CD4-positive, alpha-beta T cell treated with Interleukin-2 at 100 ng/mL for 4 hours (primary cell): ENCODE measurements at regions not wholly inside any gene's neighbourhood (a gene's known extent, or its start where the extent isn't known, plus 50 kb on each side); places are given as distances from the start of the nearest gene placed in this dataset.
"Not testable (repeated sequence)": the region's sequence is repeated elsewhere in the genome, so short reads cannot be mapped to it uniquely, and the experiment has no call there.

ENCODE experiments used
- DNase-seq: peaks from one replicate; pipeline ENCODE4 v3.0.0-alpha.2; 2020; ENCODE audit warnings: low spot score

GRCh38 chr12:34304001-34304400 lies 281.7 kb downstream of the ALG10 start:
- no peak for DNase-seq

GRCh38 chr12:34304546-34304945 lies 282.2 kb downstream of the ALG10 start:
- DNase-seq, result no peak

- no peak for DNase-seq
These were observed 282.9 kb downstream of the ALG10 start for GRCh38 chr12:34305176-34305575.

DNA sequence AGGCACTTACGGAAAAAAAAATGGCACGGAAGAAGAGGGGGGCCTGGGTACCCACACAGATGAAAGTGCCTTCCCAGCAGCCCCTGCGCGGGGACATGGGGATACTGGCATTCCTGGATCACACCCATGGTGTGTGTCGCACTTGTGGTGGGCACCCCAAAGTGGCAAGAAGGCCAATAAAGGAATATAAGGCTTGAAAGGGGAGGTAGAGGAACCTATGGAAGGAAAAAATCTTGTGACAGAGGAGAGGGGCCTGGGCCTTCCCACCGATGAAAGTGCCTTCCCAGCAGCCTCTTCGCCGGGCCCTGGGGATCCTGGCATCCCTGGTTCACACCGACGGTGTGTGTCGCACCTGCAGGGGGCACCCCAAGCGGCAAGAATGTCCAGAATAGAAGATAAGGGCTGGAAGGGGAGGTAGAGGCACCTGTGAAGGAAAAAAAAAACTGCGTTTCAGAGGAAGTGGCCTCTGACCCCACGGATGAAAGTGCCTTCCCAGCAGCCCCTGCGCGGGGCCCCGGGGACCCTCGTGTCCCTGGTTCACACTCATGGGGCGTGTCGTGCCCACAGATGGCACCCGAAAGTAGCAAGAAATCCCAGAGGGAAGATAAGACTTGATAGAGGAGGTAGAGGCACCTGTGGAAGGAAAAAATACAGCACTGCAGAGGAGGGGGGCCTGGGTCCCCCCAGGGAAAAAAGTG lies 284.0 kb downstream of the ALG10 start:
- DNase-seq, result no peak

DNA sequence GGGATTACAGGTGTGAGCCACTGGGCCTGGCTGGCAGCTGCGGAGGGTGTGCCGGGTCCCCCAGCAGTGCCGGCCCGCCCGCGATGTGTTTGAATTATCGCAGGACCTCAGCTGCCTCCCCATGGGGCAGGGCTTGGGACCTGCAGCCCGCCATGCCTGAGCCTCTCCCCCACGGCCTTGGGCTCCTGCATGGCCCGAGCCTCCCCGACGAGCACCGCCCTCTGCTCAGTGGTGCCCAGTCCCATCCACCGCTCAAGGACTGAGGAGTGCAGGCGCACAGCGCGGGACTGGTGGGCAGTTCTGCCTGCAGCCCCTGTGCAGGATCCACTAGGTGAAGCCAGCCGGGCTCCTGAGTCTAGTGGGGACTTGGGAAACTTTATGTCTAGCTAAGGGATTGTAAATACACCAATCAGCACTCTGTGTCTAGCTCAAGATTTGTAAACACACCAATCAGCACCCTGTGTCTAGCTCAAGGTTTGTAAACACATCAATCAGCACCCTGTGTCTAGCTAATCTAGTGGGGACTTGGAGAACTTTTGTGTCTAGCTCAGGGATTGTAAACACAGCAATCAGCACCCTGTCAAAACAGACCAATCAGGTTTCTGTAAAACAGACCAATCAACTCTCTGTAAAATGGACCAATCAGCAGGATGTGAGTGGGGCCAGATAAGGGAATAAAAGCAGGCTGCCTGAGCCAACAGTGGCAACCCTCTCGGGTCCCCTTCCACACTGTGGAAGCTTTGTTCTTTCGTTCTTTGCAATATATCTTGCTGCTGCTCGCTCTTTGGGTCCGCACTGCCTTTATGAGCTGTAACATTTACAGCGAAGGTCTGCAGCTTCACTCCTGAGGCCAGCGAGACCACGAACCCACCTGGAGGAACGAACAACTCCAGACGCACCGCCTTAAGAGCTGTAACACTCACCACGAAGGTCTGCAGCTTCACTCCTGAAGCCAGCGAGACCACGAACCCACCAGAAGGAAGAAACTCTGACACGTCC lies 287.8 kb downstream of the ALG10 start:
- DNase-seq, result not testable (repeated sequence)

GRCh38 chr12:34311337-34311736 lies 289.0 kb downstream of the ALG10 start:
- DNase-seq, result no peak

- no peak for DNase-seq
These were observed 305.4 kb downstream of the ALG10 start for GRCh38 chr12:34327671-34328070.

GRCh38 chr12:34333337-34333736 lies 311.0 kb downstream of the ALG10 start:
- DNase-seq, result no peak

- no peak for DNase-seq
These were observed 312.2 kb downstream of the ALG10 start for GRCh38 chr12:34334538-34334937.

- no peak for DNase-seq
These were observed 312.9 kb downstream of the ALG10 start for GRCh38 chr12:34334953-34335743.

DNA sequence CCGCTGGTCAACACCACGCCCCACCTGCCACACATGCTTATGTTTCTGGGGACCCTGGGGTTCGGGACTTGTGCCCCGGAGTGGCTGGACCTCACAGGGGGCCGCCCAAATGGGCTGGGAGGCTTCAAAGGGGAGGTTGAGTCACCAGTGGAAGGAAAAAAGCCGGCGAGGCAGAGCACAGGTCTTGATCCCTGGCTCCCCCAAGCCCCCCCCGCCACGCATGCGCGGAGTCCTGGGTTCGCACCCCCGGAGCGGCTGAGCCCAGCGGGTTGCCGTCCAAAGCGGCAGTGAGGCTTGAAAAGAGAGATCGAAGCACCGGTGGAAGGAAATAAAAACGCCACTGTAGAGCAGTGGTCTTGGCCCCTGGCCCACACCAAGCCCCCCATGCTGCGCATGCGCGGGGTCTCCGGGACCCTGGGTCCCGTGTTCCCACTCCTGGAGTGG lies 313.5 kb downstream of the ALG10 start:
- DNase-seq, result no peak

GRCh38 chr12:34336619-34337465 lies 314.5 kb downstream of the ALG10 start:
- DNase-seq, result no peak

DNA sequence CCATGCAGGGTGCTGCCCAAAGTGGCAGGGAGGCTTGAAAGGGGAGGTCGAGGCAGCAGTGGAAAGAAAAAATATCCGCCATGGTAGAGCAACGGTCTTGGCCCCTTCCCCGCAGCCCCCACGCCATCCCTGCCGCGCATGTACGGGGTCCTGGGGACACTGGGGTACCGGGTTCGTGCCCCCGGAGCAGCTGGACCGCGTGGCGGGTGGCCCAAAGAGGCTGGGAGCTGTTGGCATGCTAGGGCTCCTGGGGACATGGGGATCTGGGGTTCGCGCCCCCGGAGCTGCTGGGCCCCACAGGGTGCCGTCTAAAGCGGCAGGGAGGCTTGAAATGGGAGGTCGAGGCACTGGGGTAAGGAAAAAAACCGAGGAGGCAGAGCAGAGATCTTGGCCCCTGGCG lies 316.5 kb downstream of the ALG10 start:
- DNase-seq, result no peak

- no peak for DNase-seq
These were observed 317.6 kb downstream of the ALG10 start for GRCh38 chr12:34339922-34340321.

DNA sequence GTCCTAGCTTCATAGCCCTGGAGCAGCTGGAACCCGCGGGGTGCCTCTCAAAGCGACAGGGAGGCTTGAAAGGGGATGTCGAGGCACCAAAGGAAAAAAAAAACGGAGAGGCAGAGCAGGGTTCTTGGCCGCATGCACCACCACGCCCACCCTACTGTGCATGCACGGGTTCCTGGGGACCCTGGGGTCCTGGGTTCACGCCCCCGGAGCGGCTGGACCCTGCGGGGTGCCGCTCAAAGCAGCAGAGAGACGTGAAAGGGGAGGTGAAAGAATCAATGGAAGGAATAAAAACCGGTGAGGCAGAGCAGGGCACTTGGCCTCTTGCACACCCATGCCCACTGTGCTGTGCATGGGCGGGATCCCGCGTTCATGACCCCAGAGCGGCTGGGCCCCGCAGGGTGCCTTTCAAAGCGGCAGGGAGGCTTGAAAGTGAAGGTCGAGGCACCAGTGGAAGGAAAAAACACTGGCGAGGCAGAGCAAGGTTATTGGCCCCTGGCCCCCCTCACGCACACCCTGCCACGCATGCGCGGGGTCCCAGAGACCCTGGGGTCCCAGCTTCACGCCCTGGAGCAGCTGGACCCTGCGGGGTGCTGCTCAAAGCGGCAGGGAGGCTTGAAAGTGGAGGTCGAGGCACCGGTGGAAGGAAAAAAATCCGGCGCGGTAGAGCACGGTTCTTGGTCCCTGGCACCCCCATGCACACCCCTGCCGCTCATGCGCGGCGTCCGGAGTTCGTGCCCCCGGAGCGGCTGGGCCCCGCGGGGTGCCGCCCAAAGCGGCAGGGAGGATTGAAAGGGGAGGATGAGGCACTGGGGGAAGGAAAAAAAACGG lies 318.5 kb downstream of the ALG10 start:
- DNase-seq, result no peak

DNA sequence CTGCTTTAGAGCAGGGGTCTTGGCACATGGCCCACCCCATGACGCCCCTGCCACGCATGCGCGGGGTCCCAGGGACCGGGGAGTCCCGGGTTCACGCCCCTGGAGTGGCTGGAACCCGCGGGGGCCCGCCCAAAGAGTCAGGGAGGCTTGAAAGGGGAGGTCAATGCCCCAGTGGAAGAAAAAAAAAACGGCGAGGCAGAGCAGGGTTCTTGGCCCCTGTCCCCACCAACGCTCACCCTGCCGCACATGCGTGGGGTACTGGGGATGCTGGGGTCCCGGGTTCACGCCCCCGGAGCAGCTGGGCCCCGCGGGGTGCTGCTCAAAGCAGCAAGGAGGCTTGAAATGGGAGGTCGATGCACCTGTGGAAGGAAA lies 319.1 kb downstream of the ALG10 start:
- DNase-seq, result no peak

DNA sequence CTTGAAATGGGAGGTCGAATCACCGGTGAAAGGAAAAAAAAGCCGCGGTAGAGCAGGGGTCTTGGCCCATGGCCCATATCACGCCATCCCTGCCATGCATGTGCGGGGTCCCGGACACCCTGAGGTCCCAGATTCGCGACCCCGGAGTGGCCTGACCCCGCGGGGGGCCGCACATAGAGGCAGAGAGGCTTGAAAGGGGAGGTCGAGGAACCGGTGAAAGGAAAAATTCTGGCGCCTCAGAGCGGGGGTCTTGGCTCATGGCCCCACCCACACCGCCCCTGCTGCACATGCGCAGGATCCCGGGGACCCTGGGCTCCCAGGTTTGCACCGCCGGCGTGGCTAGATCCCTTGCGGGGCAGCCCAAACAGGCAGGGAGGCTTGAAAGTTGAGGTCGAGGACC lies 319.8 kb downstream of the ALG10 start:
- no peak for DNase-seq

DNA sequence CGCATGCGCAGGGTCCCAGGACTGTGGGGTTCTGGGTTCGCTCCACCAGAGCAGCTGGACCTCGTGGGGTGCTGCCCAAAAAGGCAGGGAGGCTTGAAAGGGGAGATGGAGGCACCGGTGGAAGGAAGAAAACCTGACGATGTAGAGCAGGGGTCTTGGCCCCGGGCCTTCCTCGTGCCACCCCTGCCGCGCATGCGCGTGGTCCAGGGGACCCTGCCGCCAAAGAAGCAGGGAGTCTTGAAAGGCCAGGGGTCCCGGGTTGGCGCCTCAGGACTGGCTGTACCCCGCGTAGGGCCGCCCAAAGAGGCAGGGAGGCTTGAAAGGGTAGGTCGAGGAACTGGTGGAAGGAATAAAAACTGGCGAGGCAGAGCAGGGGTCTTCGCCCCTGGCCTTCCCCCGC lies 321.0 kb downstream of the ALG10 start:
- no peak for DNase-seq

DNA sequence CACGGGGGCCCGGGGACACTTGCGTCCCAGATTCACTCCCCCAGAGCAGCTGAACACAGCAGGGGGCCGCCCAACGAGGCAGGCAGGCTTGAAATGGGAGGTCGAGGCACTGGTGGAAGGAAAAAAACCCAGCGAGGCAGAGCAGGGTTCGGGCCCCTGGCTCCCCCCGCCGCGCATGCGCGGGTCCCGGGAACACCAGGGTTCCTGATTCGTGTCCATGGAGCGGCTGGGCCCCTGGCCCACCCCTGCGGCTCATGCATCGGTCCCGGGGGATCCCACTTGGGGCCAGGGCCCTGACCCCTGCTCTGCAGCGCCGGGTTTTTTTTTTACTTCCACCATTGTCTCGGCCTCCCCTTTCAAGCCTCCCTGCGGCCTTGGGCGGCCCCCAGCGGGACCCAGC lies 321.5 kb downstream of the ALG10 start:
- DNase-seq, result no peak

- no peak for DNase-seq
These were observed 322.7 kb downstream of the ALG10 start for GRCh38 chr12:34344851-34345522.
